ENCODE measurements at regions not wholly inside any gene's neighbourhood (a gene's known extent, or its start where the extent isn't known, plus 50 kb on each side); places are given as distances from the start of the nearest gene placed in this dataset.

GRCh38 chr7:17057143-17057509, 175.3 kb upstream of the AGR3 start:
- no peak for TF ChIP-seq CTCF (IDR thresholded peaks at IDR 0.05; ENCODE audit: insufficient read depth, low read depth, low read length)
- TF ChIP-seq EZH2 (IDR thresholded peaks at IDR 0.05; ENCODE audit: insufficient read depth, low read length): no peak
- Histone ChIP-seq H2AFZ (ENCODE audit: low read depth, low read length) (no peak overlapping the region), H3K27ac (ENCODE audit: low read depth, low read length) (no peak overlapping the region), H3K27me3 (ENCODE audit: insufficient read depth, low read length) (no peaks in the 10 kb centered on the region), H3K79me2 (ENCODE audit: insufficient read depth, low read length) (no peaks in the 10 kb centered on the region), H3K4me1 (ENCODE audit: insufficient read depth, low read length) (no peaks in the 10 kb centered on the region), H3K4me2 (ENCODE audit: low read length) (no peak overlapping the region), H3K4me3 (ENCODE audit: insufficient read depth, low read depth, low read length) (no peak overlapping the region), H4K20me1 (ENCODE audit: insufficient read depth, low read length) (no peaks in the 10 kb centered on the region), H3K9ac (ENCODE audit: low read length) (no peak overlapping the region), H3K9me3 (ENCODE audit: insufficient read depth, low read depth, low read length) (no peaks in the 10 kb centered on the region), H3K36me3 (ENCODE audit: insufficient read depth, low read length) (no peaks in the 10 kb centered on the region)
- DNase-seq (ENCODE audit: low read depth): no peak
- no peaks in the 10 kb centered on the region for H3K4me1 Mint-ChIP-seq (ENCODE audit: low read depth, unreplicated experiment)
- peaks cover 7% of the 10 kb centered on the region for H3K9me3 Mint-ChIP-seq (ENCODE audit: unreplicated experiment)
- H3K36me3 Mint-ChIP-seq (ENCODE audit: low read depth, unreplicated experiment): no peaks in the 10 kb centered on the region
- no peak overlapping the region for H3K27ac Mint-ChIP-seq (ENCODE audit: unreplicated experiment)
- no peaks in the 10 kb centered on the region for H3K27me3 Mint-ChIP-seq (ENCODE audit: low read depth, unreplicated experiment)
- H3K4me3 Mint-ChIP-seq (ENCODE audit: unreplicated experiment): no peak overlapping the region
- no peak for FAIRE-seq

- Histone ChIP-seq H3K36me3 (ENCODE audit: insufficient read depth, low read length) (no peaks in the 10 kb centered on the region), H3K27ac (ENCODE audit: low read depth, low read length) (no peak overlapping the region), H3K9ac (ENCODE audit: low read length) (no peak overlapping the region), H3K79me2 (ENCODE audit: insufficient read depth, low read length) (no peaks in the 10 kb centered on the region), H3K27me3 (ENCODE audit: insufficient read depth, low read length) (no peaks in the 10 kb centered on the region), H3K4me2 (ENCODE audit: low read length) (no peak overlapping the region), H3K4me1 (ENCODE audit: insufficient read depth, low read length) (no peaks in the 10 kb centered on the region), H2AFZ (ENCODE audit: low read depth, low read length) (no peak overlapping the region), H4K20me1 (ENCODE audit: insufficient read depth, low read length) (no peaks in the 10 kb centered on the region), H3K4me3 (ENCODE audit: insufficient read depth, low read depth, low read length) (no peak overlapping the region), H3K9me3 (ENCODE audit: insufficient read depth, low read depth, low read length) (no peaks in the 10 kb centered on the region)
- Mint-ChIP-seq H3K36me3 (ENCODE audit: low read depth, unreplicated experiment) (no peaks in the 10 kb centered on the region), H3K4me3 (ENCODE audit: unreplicated experiment) (no peak overlapping the region), H3K27me3 (ENCODE audit: low read depth, unreplicated experiment) (no peaks in the 10 kb centered on the region), H3K9me3 (ENCODE audit: unreplicated experiment) (peaks cover 2% of the 10 kb centered on the region), H3K4me1 (ENCODE audit: low read depth, unreplicated experiment) (peaks cover 2% of the 10 kb centered on the region), H3K27ac (ENCODE audit: unreplicated experiment) (no peak overlapping the region)
- TF ChIP-seq CTCF (IDR thresholded peaks at IDR 0.05; ENCODE audit: insufficient read depth, low read depth, low read length) (no peak), EZH2 (IDR thresholded peaks at IDR 0.05; ENCODE audit: insufficient read depth, low read length) (no peak)
- DNase-seq (ENCODE audit: low read depth) (peak; percentile 33), FAIRE-seq (peak; percentile 50)
These were observed 176.8 kb upstream of the AGR3 start for GRCh38 chr7:17058568-17058967.

- Mint-ChIP-seq H3K27me3 (ENCODE audit: low read depth, unreplicated experiment) (no peaks in the 10 kb centered on the region), H3K4me3 (ENCODE audit: unreplicated experiment) (no peak overlapping the region), H3K9me3 (ENCODE audit: unreplicated experiment) (no peaks in the 10 kb centered on the region), H3K4me1 (ENCODE audit: low read depth, unreplicated experiment) (peaks cover 2% of the 10 kb centered on the region), H3K27ac (ENCODE audit: unreplicated experiment) (no peak overlapping the region), H3K36me3 (ENCODE audit: low read depth, unreplicated experiment) (no peaks in the 10 kb centered on the region)
- FAIRE-seq: no peak
- H3K4me2 ChIP-seq (ENCODE audit: low read length): no peak overlapping the region
- H2AFZ ChIP-seq (ENCODE audit: low read depth, low read length): no peak overlapping the region
- no peaks in the 10 kb centered on the region for H3K79me2 ChIP-seq (ENCODE audit: insufficient read depth, low read length)
- no peak overlapping the region for H3K4me3 ChIP-seq (ENCODE audit: insufficient read depth, low read depth, low read length)
- DNase-seq (ENCODE audit: low read depth): no peak
- H3K27me3 ChIP-seq (ENCODE audit: insufficient read depth, low read length): no peaks in the 10 kb centered on the region
- H3K4me1 ChIP-seq (ENCODE audit: insufficient read depth, low read length): no peaks in the 10 kb centered on the region
- no peak overlapping the region for H3K27ac ChIP-seq (ENCODE audit: low read depth, low read length)
- H4K20me1 ChIP-seq (ENCODE audit: insufficient read depth, low read length): no peaks in the 10 kb centered on the region
- no peaks in the 10 kb centered on the region for H3K9me3 ChIP-seq (ENCODE audit: insufficient read depth, low read depth, low read length)
- no peak for TF ChIP-seq EZH2 (IDR thresholded peaks at IDR 0.05; ENCODE audit: insufficient read depth, low read length)
- TF ChIP-seq CTCF (IDR thresholded peaks at IDR 0.05; ENCODE audit: insufficient read depth, low read depth, low read length): no peak
- no peaks in the 10 kb centered on the region for H3K36me3 ChIP-seq (ENCODE audit: insufficient read depth, low read length)
- H3K9ac ChIP-seq (ENCODE audit: low read length): no peak overlapping the region
These were observed 178.3 kb upstream of the AGR3 start for GRCh38 chr7:17060051-17060450.
